Immature natural killer cell (primary cell): ENCODE measurements at regions not wholly inside any gene's neighbourhood (a gene's known extent, or its start where the extent isn't known, plus 50 kb on each side); places are given as distances from the start of the nearest gene placed in this dataset.

Source experiments
- DNase-seq, 3 donors: peaks; one replicate each; pipeline ENCODE4 v3.0.0; 2022; ENCODE audit warnings: mixed read lengths in 1 of 3
- H3K27ac Mint-ChIP-seq, 6 donors: one replicate each; pipeline ENCODE4 v1.8.0; 2020; ENCODE audit warnings: mixed read lengths in 6 of 6, mild to moderate bottlenecking in 5 of 6, inconsistent platforms in 4 of 6, moderate library complexity in 3 of 6
- H3K27me3 Mint-ChIP-seq, 3 donors: one replicate each; pipeline ENCODE4 v1.8.0; 2020 to 2021; ENCODE audit warnings: low read depth in 3 of 3, mild to moderate bottlenecking in 3 of 3, mixed read lengths in 3 of 3, moderate library complexity in 3 of 3, inconsistent platforms in 1 of 3
- H3K36me3 Mint-ChIP-seq, 3 donors: one replicate each; pipeline ENCODE4 v1.8.0; 2020; ENCODE audit warnings: mixed read lengths in 3 of 3, inconsistent platforms in 2 of 3, mild to moderate bottlenecking in 2 of 3
- H3K4me1 Mint-ChIP-seq, 2 donors: one replicate each; pipeline ENCODE4 v1.8.0; 2020; ENCODE audit warnings: inconsistent platforms in 2 of 2, mild to moderate bottlenecking in 2 of 2, mixed read lengths in 2 of 2, moderate library complexity in 1 of 2
- H3K4me3 Mint-ChIP-seq, 5 donors: one replicate each; pipeline ENCODE4 v1.8.0; 2020; ENCODE audit warnings: mild to moderate bottlenecking in 5 of 5, mixed read lengths in 5 of 5, inconsistent platforms in 3 of 5, moderate library complexity in 3 of 5
- H3K9me3 Mint-ChIP-seq, 6 donors: one replicate each; pipeline ENCODE4 v1.8.0; 2020; ENCODE audit warnings: mild to moderate bottlenecking in 6 of 6, mixed read lengths in 6 of 6, inconsistent platforms in 4 of 6, moderate library complexity in 3 of 6

DNA sequence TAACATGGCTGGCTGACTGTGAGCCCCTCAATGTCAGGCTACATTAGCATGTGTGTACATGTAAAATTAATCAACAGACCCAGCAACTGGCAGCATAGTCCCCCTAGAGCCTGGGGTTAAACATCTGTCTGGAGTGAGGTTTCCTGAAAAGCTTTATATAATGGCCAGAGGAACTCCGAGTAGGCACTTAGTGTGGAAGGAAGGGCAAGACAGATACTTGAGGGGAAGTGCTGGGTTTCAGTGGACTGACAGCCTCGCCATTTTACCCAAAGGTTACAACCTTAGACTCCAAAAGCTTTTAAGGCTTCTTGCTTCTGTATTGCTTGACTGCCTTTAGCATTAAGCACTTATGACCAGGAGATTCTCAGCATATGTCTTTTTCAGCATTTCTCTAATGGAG, 430.8 kb downstream of the FLRT2 start:
- Mint-ChIP-seq H3K4me1 (no peaks in the 10 kb centered on the region), H3K4me3 (no peak overlapping the region), H3K27ac (no peak overlapping the region), H3K9me3 (no peaks in the 10 kb centered on the region), H3K36me3 (peaks cover 6 to 10% (median 7%) of the 10 kb centered on the region in 3 donors), H3K27me3 (no peaks in the 10 kb centered on the region)
- no peak for DNase-seq

- Mint-ChIP-seq H3K27me3 (no peaks in the 10 kb centered on the region), H3K4me3 (no peak overlapping the region), H3K27ac (no peak overlapping the region), H3K4me1 (peaks cover 2 to 15% of the 10 kb centered on the region in 2 donors), H3K9me3 (no peaks in the 10 kb centered on the region), H3K36me3 (peaks cover 6 to 12% (median 7%) of the 10 kb centered on the region in 3 donors)
- DNase-seq: no peak
Measured at GRCh38 chr14:85959063-85959462, 429.1 kb downstream of the FLRT2 start.

- Mint-ChIP-seq H3K36me3 (peaks cover 6 to 13% (median 7%) of the 10 kb centered on the region in 3 donors), H3K4me3 (no peak overlapping the region), H3K27ac (no peak overlapping the region)
Measured at GRCh38 chr14:85958069-85958468, 428.1 kb downstream of the FLRT2 start.

DNA sequence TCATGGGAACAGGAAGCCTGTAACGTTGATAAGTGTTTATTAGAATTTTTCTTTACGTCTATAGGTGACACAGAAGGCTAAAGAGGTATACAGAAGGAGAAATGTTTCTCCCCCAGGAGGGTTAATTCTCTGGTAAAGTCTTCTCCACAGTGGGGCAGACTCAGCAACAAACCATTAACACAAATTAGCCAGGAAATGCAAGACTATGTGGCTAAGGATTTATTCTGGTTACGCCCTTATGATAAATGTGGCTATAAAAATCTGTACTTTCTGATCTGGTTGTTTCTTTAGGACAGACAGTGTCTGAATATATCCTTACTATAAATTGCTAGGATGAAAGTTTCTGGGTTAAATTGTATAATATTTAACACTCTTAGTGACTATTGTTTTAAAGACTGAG, 423.3 kb downstream of the FLRT2 start:
- no peak for DNase-seq
- Mint-ChIP-seq H3K27ac (no peak overlapping the region), H3K4me3 (no peak overlapping the region), H3K9me3 (no peaks in the 10 kb centered on the region), H3K36me3 (peaks cover 3 to 12% (median 4%) of the 10 kb centered on the region in 3 donors), H3K4me1 (peaks cover 10 to 34% of the 10 kb centered on the region in 2 donors), H3K27me3 (no peaks in the 10 kb centered on the region)

More at GRCh38 chr14:85958069-85958468, 428.1 kb downstream of the FLRT2 start:
- Mint-ChIP-seq H3K27me3 (no peaks in the 10 kb centered on the region), H3K9me3 (no peaks in the 10 kb centered on the region), H3K4me1 (peaks cover 6 to 22% of the 10 kb centered on the region in 2 donors)
- no peak for DNase-seq

GRCh38 chr14:85948153-85948552, 418.2 kb downstream of the FLRT2 start:
- Mint-ChIP-seq H3K4me1 (peaks cover 9 to 43% of the 10 kb centered on the region in 2 donors), H3K36me3 (peaks cover 3 to 17% (median 10%) of the 10 kb centered on the region in 3 donors), H3K4me3 (no peak overlapping the region), H3K27ac (peak overlapping the region in 2 of 6 donors; percentile 26 to 32), H3K9me3 (no peaks in the 10 kb centered on the region), H3K27me3 (peaks cover 0 to 5% (median 0%) of the 10 kb centered on the region in 3 donors)
- no peak for DNase-seq

DNA sequence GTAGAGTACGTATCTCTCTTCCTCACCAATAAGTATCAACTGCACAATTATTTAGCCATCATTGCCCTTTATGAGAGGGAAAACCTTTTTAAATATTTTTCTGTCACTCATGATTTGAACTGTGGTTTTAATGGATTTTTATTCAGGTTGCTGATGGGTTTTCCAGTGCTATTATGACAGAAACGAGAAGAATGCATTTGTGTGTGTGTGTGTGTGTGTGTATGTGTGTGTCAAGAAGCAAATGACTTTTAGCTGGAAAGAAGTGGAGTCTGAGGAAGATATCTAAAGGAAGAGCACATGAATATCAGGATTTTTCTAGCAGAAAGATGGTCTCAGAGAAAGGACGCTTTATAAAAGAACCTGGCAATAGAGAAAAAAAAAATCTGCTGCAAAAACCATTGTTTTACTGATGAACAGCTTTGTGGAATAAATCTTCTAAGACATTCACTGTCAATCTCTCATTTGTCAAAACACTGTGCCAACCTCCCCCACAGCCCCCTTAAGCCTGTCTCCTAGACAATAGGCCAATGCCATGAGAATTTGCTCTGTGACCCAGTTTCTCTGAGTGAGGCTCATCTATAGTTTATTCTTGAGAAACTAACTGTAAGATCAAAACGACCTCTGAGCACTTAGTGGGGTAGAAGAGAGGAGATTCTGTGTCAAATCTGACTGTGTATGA, 417.7 kb downstream of the FLRT2 start:
- H3K27ac Mint-ChIP-seq: no peak overlapping the region
- H3K4me3 Mint-ChIP-seq: no peak overlapping the region
- H3K9me3 Mint-ChIP-seq: no peaks in the 10 kb centered on the region
- DNase-seq: no peak
- peaks cover 3 to 17% (median 10%) of the 10 kb centered on the region in 3 donors for H3K36me3 Mint-ChIP-seq
- peaks cover 8 to 48% of the 10 kb centered on the region in 2 donors for H3K4me1 Mint-ChIP-seq
- peaks cover 0 to 5% (median 0%) of the 10 kb centered on the region in 3 donors for H3K27me3 Mint-ChIP-seq

- no peak overlapping the region for H3K27ac Mint-ChIP-seq
- peaks cover 0 to 5% (median 0%) of the 10 kb centered on the region in 3 donors for H3K27me3 Mint-ChIP-seq
- H3K4me1 Mint-ChIP-seq: peaks cover 18 to 63% of the 10 kb centered on the region in 2 donors
Measured at GRCh38 chr14:85943192-85943591, 413.2 kb downstream of the FLRT2 start.

DNA sequence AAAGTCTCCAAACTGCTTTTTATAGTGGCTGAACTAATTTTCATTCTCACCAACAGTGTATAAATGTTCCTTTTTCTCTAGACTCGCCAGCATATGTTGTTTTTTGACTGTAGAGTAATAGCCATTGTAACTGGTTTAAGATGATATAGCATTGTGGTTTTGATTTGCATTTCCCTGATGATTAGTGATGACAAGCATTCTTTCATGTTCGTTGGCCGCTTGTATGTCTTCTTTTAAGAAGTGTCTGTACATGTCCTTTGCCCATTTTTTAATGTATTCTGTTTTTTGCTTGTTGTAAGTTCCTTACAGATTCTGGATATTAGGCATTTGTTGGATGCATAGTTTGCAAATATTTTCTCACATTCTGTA, 404.9 kb downstream of the FLRT2 start:
- Mint-ChIP-seq H3K36me3 (peaks cover 10 to 15% (median 13%) of the 10 kb centered on the region in 3 donors), H3K27ac (peak overlapping the region; percentile 93 to 99 (median 95)), H3K4me3 (peak overlapping the region; percentile 90 to 99 (median 92)), H3K4me1 (peaks cover 37 to 54% of the 10 kb centered on the region in 2 donors), H3K27me3 (peaks cover 0 to 10% (median 8%) of the 10 kb centered on the region in 3 donors), H3K9me3 (peaks cover 0 to 12% (median 0%) of the 10 kb centered on the region in 6 donors)
- no peak for DNase-seq

More at GRCh38 chr14:85943192-85943591, 413.2 kb downstream of the FLRT2 start:
- peaks cover 8 to 26% (median 22%) of the 10 kb centered on the region in 3 donors for H3K36me3 Mint-ChIP-seq
- peaks cover 0 to 6% (median 1%) of the 10 kb centered on the region in 6 donors for H3K9me3 Mint-ChIP-seq
- no peak for DNase-seq
- no peak overlapping the region for H3K4me3 Mint-ChIP-seq

- peaks cover 0 to 12% (median 0%) of the 10 kb centered on the region in 6 donors for H3K9me3 Mint-ChIP-seq
- H3K36me3 Mint-ChIP-seq: peaks cover 10 to 15% (median 13%) of the 10 kb centered on the region in 3 donors
- peak; percentile 78 to 84 (median 82) for DNase-seq
- peaks cover 0 to 10% (median 8%) of the 10 kb centered on the region in 3 donors for H3K27me3 Mint-ChIP-seq
- peak overlapping the region; percentile 90 to 99 (median 92) for H3K4me3 Mint-ChIP-seq
- peaks cover 37 to 54% of the 10 kb centered on the region in 2 donors for H3K4me1 Mint-ChIP-seq
- peak overlapping the region; percentile 93 to 99 (median 95) for H3K27ac Mint-ChIP-seq
Measured at GRCh38 chr14:85934123-85934885, 404.4 kb downstream of the FLRT2 start.

DNA sequence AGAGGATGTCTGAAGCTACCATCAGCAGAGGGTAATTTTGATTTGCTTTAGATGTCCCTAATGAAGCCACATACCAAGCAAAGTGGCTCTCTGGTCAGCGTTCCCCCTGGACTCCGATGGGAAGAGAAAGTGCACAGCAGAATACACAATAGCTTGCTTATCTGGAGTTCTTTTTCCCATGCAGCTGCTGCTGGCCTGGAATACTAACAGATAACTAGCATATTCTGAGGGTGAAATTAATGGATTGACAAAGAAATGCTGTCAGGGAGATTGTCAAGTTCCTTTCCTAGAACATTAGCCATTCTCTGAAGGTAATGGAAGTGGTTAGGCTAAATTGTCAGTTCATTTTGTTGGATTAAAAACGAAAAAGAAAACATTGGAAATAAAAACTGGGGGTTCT, 391.3 kb downstream of the FLRT2 start:
- Mint-ChIP-seq H3K4me1 (no peaks in the 10 kb centered on the region), H3K27me3 (peaks cover 0 to 6% (median 2%) of the 10 kb centered on the region in 3 donors), H3K27ac (no peak overlapping the region), H3K36me3 (peaks cover 0 to 4% (median 0%) of the 10 kb centered on the region in 3 donors), H3K4me3 (no peak overlapping the region), H3K9me3 (no peaks in the 10 kb centered on the region)
- no peak for DNase-seq

DNA sequence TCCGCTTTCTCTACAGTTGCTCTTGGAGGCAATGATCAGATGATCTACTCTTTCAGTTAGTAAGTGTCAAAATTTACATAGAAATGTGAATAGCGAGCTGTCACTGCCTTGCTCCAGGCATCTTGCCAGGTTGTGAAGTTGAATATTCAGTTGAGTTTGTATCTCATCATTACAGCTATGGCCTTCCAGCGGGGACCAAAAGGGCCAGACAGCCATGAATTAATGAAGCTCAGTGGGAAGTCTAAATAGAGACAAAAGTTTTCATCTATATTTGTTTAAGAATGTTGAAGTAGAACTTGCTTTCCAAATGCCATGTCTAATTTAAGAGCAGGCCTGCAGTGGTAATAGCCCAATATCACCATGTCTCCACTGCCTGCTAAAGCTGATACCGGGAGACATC, 387.8 kb downstream of the FLRT2 start:
- peaks cover 0 to 4% (median 0%) of the 10 kb centered on the region in 3 donors for H3K36me3 Mint-ChIP-seq
- H3K4me3 Mint-ChIP-seq: no peak overlapping the region
- peaks cover 2 to 6% (median 2%) of the 10 kb centered on the region in 3 donors for H3K27me3 Mint-ChIP-seq
- no peak overlapping the region for H3K27ac Mint-ChIP-seq
- H3K9me3 Mint-ChIP-seq: peaks cover 0 to 3% (median 0%) of the 10 kb centered on the region in 6 donors
- no peaks in the 10 kb centered on the region for H3K4me1 Mint-ChIP-seq
- no peak for DNase-seq

DNA sequence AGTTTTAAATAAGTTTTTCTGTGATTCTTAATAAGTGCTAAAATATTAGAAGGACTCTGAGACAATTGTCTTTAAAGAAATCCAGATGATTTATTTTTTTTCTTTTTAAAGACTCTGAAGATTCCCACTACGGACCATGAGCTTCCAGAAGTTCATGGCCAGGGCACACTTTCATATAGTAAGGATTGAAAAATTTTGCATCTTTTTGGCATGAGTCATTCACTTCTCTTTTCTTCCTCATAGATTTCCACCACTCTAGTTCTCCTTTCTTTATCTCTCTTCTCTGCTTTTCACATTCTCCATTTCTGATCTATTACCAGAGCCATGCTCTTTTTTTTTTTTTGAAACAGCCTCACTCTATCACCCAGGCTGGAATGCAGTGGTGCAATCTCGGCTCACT, 385.8 kb downstream of the FLRT2 start:
- H3K4me3 Mint-ChIP-seq: no peak overlapping the region
- peaks cover 2 to 6% (median 2%) of the 10 kb centered on the region in 3 donors for H3K27me3 Mint-ChIP-seq
- DNase-seq: no peak
- peaks cover 0 to 4% (median 0%) of the 10 kb centered on the region in 3 donors for H3K36me3 Mint-ChIP-seq
- H3K4me1 Mint-ChIP-seq: peaks cover 7 to 12% of the 10 kb centered on the region in 2 donors
- H3K9me3 Mint-ChIP-seq: peaks cover 0 to 3% (median 0%) of the 10 kb centered on the region in 6 donors
- no peak overlapping the region for H3K27ac Mint-ChIP-seq

DNA sequence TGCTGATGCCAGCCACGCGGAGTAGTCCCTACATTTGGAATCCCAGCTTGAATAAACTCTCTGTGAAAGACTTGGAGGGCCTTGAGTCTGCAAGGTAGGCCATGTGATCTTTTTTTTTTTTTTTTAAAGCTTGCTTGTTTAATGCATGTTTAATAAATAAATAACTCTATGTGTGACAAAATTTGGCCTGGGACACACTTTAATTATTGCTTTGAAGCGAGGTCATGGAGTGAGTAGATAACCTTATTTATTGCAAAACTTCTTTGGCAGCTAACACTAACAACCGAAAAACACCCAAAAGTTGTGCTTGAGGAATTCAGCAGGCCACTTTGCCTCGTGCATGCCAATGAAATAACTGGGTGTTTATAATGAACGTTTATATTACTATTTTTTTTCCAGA, 382.2 kb downstream of the FLRT2 start:
- no peaks in the 10 kb centered on the region for H3K36me3 Mint-ChIP-seq
- peaks cover 0 to 3% (median 0%) of the 10 kb centered on the region in 6 donors for H3K9me3 Mint-ChIP-seq
- peaks cover 16 to 31% of the 10 kb centered on the region in 2 donors for H3K4me1 Mint-ChIP-seq
- no peak for DNase-seq
- H3K4me3 Mint-ChIP-seq: no peak overlapping the region
- no peak overlapping the region for H3K27ac Mint-ChIP-seq
- peaks cover 0 to 2% (median 2%) of the 10 kb centered on the region in 3 donors for H3K27me3 Mint-ChIP-seq

GRCh38 chr14:85911044-85911443, 381.1 kb downstream of the FLRT2 start:
- no peak overlapping the region for H3K27ac Mint-ChIP-seq
- no peak for DNase-seq
- H3K27me3 Mint-ChIP-seq: peaks cover 2 to 4% (median 2%) of the 10 kb centered on the region in 3 donors
- H3K36me3 Mint-ChIP-seq: no peaks in the 10 kb centered on the region
- H3K9me3 Mint-ChIP-seq: peaks cover 0 to 3% (median 0%) of the 10 kb centered on the region in 6 donors
- peaks cover 16 to 31% of the 10 kb centered on the region in 2 donors for H3K4me1 Mint-ChIP-seq
- no peak overlapping the region for H3K4me3 Mint-ChIP-seq
